Occipital lobe (tissue), 1 donor: ENCODE measurements at regions not wholly inside any gene's neighbourhood (a gene's known extent, or its start where the extent isn't known, plus 50 kb on each side); places are given as distances from the start of the nearest gene placed in this dataset.
A peak's percentile ranks its signal among the peaks of the same experiment; 100 is the strongest.
"Not testable (repeated sequence)": the region's sequence is repeated elsewhere in the genome, so short reads cannot be mapped to it uniquely, and the experiment has no call there.

Source experiments
- DNase-seq: peaks from one replicate; lab custom pipeline; 2025; lab: John Stamatoyannopoulos, UW

DNA sequence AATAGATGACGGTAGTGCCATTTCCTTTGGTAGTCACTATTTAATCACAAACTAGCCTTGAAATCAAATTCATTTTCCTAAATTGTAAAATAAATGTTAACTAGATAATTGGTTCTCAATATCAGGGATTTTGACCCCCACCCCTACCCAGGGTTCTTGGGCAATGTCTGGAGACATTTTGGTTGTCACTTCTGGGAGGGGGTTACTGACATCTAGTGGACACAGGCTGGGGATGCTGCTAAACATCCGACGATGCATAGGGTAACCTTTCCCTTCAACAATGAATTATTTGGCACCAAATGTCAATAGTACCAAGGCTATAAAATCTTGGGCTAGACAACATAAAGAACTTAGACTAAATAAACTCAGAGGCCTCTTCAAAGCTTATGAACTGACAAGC is 285.8 kb upstream of the TRPC5 start:
- DNase-seq = no peak

DNA sequence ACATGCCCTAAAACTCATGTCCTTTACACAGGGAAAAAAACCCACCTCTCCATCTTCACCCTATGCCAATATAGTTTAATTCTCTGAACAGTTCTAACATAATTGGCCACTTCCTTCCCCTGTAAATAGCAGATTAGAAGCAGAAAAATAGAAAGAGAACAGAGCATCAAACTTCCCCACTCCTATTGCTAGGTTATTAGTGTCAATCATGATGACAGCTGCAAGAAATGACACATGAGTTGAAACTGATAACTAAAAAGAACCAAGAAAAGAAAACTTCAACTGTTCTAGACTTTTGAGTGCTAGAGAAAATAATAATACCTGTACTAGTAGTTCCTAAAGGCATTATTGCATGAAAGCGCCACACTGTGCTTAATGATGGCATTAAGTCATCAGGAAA is 284.5 kb upstream of the TRPC5 start:
- no peak for DNase-seq

DNA sequence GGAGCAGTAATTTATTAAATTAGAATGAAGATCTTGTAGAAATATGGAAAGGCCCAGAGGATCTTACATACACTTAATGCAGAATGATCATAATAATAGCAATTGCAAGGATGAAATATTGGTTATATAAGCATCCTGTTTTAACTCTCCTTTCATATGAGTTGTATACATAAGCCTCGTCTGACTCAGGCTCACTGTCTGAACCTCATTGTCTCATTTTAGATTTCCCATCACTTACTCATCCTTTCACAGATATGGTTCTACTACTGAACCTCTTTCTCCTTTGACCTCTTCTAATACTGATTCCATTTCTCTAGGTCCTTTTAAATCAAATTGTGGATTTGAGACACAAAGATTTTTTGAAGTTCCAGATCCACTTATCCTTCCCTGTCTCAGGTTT is 277.3 kb upstream of the TRPC5 start:
- DNase-seq = no peak

DNA sequence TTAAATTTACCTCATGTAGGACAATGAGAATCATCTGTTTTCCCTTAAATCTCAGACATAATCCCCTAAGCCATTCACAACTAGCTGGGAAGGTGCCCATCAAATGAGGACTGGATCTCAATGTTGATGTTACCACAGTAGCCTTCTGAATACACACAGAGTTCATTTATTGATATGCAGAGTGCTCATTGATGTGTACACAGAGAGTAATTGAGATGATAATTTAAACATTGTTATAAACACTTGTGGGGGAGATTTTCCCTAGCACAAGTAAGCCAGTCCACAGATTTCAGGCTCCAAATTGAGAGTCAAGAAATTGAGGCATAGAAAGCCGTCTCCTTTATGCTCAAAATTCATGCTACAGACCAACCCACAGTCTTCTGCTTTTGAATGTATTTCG is 273.4 kb upstream of the TRPC5 start:
- DNase-seq = no peak

DNA sequence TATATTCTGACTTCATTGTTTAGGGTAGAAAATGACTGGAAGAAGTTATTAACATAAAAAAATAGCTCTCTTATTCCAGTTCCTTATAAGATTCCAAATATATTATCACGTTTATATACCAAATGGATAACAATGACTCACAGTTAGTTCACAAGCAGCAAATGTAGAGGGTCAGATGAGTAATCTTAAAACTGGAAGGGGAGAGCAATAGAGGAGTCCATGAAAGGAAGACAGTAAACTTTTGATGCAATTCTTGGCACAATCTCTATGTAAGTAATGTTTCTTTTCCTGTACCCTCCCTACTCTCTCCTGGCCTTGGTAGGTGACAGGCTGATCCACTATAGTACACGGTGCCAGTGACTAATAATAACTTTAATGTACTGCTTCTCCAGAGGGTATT is 259.0 kb upstream of the TRPC5 start:
- DNase-seq = no peak

DNA sequence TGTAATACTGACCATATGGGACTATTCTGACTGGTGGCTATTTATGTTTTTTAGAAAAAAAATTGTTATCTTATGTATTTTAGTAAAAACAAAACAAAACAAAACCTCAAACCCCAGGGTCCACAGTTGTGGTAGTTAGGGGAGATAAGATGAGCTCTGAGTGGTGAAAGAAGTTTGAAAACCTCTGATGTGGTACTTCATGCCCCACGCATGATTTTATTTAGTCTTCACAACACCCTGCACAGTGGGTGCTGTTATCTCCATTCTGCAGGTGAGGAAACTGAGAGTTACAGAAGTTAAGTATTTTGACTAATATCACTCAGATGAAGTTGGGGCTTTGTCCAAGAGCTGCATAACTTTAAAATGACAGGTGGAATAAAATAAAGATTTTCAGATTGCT is 230.6 kb upstream of the TRPC5 start:
- no peak for DNase-seq

DNA sequence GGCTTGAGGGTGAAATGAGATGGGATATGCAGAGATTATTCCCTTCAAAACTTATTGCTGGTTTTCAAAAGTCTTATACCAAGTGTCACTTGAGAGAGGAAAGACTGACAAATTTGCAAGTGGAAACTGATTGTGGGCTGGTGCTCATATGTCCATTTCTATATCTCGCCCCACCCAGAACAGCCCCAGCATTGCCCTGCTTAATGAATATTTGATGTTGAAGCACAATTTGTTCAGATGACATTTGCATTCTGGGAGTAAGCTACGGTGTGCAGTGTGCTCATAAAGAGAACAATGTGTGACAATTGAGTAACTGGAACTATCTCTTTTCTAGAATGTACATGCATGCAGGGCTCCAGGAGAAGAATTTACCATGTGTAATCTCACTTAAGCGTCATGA is 223.5 kb upstream of the TRPC5 start:
- no peak for DNase-seq

DNA sequence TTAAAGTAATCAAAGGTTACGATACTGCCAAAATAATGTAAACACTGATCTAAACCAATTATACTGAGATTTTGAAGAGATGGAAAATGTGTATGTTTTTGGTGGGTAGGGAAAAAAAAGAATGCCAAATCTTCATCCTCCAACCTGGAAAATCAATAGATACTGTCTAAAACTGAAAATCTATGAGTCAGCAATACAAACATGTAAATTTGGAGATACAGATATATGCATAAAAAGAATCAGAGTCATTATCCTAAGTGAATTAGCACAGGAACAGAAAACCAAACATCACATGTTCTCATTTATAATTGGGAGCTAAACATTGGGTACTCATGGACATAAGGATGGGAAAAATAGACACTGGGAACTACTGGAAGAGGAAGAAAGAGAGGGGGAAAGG is 197.4 kb upstream of the TRPC5 start:
- DNase-seq = no peak

DNA sequence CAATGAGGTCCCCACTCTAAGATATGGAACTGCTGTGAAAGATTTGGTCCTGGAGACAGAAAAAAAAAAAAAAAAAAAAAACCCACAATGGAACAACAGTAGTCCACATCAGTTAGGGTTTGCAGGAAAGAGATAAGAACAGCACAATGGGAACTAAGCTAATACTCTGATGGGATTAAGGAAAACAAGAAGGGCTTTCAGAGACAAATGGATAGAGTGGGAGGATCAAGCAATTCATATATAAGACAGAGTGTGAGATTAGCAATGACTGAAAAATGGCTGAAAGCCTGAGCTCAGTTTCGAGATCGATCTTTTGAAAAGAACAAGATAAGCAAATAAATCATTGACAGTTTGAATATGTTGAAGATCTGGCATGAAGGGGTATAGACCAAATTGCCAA is 188.4 kb upstream of the TRPC5 start:
- no peak for DNase-seq

DNA sequence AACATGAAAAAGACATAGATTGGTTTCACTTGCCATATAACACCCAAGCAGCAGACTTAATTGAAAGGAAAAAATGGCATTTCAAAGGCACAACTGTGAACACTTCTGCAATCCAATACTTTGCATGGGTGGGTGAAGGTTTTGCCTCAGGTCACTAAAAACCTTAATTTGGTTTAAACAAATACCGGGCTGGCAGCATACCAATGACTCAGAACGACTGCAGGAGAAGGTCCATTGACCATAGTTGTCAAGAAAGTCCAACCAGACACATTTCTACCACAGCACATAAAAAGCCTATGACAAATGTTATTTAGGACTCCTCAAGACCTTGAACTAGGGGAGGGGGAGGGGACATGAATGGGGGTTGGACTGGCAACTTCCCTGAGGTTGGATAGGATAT is 183.6 kb upstream of the TRPC5 start:
- no peak for DNase-seq

DNA sequence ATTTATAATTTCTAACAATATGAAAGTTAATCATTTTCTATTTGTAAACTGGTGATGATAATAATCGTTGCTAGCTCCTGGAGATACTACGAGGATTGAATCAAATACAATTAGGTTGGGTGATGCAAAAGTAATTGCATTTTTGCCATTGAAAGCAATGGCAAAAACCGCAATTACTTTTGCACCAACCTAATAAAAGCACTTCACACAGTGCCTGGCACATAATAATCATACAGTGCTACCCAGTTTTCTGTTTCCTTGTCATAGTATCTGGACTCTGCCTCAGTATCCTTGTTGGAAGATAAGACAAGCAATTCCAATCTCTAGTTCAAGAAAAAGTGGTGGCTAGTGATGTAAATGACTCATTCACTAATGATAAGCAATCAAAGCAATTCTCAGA is 176.8 kb upstream of the TRPC5 start:
- DNase-seq = no peak

DNA sequence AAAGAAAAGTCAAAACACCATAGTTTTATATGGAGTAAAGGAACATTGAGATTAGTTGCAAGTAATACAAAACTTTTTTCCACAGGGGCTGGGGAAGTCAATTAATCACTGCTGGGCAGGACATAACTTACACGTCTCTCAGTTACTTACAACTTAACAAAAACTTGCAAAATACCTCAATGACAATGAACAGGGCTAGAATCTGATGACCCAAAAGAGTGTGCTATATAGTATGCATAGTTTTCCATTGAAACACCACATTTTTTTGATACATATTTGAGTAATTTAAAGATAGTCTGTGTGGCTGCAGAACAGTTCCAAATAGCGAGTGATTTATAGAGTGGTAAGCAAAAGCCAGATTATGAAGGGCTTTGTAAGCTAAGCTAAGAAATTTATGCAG is 172.3 kb upstream of the TRPC5 start:
- no peak for DNase-seq

DNA sequence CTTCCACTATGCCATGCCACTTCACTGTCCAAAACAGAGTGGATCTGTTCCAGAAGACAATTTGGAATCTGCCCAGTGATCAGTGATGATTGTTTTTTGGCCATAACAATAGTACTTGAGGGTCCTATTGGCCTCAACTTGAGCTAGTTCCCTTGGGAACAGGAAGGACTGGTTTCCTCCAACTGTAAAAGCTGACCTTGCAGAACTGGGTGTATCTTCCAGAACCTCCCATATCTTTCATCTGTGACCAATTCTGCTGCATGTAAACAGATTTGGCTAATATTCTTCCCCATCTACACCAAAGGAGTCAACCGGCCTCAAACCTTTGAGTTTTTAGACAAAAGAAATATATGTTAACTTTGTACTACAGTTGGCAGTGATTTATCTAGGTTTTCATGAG is 165.1 kb upstream of the TRPC5 start:
- no peak for DNase-seq

DNA sequence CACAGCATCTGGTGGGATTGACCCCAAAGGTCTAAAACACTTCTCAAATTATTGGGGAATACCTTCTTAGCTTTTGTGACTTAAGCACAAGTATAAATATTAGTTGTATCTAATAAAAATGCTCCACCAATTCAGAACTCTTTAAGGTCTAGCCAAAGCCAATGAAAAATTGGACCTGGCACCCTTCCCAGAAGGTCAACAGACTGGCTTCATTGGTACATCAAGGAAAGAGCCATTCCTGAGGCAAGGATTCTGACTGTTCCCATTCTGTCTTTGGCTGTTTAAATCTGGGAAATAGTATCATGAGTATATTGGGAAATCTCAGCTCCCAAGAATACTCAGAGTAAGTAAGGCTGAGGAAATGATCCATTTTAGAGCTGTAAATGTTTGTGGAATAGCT is 153.0 kb upstream of the TRPC5 start:
- no peak for DNase-seq

DNA sequence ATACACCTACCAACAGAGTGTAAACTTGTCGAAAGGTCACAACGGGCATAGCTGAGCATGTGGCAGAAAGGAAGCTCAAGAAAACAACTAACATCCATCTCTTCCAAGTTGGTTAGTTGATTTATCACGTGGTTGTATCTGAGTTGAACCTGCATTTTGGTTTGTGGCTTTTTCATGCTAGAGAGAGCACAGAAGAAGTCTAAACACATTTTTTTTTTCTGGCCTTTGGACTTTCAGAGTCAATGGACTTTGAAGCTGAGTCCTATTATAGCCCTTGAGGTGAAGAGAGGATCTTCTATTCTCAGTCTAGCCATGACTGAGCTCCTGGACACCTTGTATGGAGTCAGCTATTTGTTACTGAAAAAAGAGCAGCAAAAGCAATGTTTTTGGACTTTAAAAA is 150.6 kb upstream of the TRPC5 start:
- no peak for DNase-seq

DNA sequence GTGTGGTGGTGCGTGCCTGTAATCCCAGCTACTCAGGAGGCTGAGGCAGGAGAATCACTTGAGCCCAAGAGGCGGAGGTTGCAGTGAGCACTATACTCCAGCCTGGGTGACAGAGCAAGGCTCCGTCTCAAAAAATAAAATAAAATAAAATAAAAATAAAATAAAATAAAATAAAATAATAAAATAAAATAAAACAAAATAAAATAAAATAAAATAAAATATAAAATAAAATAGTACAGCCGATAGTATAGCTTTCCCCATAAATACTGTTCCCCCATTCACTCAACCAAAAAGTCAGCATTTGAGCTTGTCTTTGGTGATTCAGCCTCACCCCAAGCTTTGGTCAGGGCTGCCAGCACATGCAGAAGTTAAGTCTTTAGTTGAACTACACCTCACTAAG is 144.2 kb upstream of the TRPC5 start:
- DNase-seq = not testable (repeated sequence)

DNA sequence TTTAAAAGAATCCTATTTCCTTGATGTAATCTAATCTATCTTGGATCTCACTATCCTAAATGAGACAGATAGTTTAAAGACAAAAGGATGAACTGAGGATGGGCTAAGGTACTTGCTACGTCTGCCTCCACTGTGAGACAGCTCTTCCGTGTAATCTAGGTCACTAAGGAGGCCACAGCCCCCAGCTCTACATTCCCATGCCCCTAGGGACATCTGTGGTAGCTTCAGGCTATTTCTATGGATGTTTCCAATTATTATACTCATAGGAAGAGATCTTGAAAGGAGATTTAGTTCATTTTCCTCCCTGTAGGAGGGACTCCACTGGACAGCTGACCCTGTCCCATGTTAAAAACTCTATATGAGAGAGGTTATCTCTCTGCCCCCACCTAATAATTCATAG is 140.8 kb upstream of the TRPC5 start:
- no peak for DNase-seq

DNA sequence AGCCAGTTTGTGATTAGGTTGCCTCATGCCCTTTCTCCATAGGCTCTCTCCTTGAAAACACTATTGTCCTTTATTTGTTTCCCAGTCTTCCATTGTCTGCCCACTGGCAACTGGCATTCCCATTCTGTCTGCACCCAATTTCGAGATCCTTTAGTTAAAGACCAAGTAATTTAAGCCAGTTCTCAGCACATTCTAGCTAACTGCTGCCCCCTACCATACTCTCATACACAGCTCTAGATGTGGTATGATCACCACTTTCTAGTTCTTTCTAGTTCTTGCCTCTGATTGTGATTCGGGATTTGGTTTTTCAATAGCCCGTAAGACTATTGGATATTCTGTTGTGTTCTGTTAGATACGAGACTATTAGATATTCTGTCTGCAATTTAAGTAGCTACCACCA is 135.8 kb upstream of the TRPC5 start:
- no peak for DNase-seq

DNA sequence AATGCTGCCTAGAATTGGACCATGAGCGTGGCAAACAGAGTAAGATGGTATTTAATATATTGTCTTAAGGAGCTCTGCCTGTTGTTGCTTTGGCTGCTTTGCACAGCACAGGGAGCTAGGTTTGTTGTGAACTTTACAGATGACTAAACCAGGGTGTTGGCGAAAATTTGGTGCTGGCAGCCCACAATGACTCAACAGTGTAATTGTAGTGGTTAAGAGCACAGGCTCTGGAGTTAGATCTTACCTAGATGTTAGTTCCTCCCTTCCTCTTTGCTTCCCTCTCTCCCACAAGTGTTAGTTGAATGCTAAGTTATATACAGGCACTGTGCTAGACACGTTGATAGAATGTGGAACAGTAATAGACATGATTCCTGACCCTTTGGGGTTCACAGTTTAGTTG is 128.9 kb upstream of the TRPC5 start:
- peak; percentile 0 for DNase-seq

DNA sequence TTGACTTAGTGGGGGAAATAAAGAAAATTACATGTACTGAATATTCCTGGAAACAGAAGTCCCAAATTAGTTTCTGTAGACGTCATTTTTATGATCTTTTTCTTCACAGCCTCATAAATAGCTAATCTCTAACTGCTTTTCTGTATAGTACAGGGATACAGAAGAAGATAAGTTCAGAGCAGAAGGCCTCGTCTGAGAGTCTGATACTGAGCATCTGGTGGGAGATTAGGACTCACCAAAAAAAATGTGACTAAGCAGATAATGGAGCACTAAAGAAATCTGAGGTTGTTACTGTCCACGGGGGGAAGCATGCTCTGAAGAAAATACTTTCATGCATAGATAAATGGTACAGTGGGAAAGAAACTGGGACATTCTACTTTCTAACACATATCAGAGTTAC is 115.3 kb upstream of the TRPC5 start:
- DNase-seq = no peak

DNA sequence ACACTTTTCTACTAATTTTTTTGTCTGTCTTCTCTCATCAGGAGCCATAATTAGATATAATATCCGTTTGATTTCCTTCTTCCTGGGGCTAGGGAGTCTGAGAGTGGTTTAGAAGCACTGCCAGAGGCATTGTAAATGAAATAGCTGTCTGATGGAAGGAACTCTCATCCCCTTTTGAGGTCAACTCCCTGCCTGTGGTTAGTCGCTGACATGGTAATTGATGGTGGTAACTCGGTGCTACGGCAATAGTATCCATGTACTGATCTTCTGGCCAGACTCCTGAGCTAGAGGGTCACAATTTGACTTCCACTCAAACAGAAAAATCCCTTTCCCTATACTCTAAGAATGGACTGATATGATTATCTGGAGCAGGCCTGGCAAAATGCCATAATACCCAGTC is 108.1 kb upstream of the TRPC5 start:
- no peak for DNase-seq

DNA sequence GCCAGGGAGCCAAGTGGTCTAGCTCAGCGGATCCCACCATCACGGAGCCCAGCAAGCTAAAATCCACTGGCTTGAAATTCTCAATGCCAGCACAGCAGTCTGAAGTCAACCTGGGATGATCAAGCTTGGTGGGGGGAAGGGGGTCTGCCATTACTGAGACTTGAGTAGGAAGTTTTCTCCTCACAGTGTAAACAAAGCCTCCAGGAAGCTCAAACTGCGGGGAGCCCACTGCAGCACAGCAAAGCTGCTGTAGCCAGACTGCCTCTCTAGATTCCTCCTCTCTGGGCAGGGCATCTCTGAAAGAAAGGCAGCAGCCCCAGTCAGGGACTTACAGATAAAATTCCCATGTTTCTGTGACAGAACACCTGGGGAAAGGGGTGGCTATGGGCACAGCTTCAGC is 98.8 kb upstream of the TRPC5 start:
- DNase-seq = not testable (repeated sequence)

DNA sequence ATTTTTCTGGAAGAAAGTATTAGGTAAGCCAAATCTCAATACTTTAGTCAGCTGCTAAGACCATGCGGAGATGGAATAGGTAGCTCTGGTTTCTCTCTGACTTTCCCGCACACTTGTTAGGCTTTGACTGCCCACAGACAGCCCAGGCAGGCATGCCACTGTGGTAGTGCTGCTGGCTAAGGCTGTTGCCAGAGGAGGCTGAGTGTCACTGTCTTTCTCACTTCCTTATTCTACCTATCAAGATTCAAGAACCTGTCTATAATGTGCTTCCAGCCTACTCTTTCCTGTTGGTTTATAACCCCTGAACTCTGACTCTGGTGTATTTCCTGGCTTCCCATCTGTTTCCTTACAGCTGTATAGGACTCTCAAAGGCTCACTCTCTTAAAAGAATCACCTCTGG is 81.8 kb upstream of the TRPC5 start:
- DNase-seq = no peak

DNA sequence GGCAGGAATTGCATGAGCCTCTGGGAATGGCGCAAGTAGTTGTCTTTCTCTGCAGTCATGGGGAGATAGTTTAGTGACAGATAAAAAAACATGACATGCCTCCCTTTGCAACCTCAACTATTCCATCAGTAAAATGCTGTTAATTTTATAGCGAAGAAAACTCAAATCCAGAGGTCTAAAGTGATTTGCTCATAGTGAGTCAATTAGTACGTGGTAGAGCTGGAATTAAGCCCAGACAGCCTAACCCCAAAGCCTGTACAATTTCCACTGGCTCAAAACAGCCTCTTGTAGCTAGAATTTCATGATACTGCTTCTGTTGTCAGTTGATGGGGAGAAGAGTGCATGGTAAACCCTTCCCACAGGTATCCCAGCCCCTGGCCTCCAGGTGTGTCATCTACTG is 81.3 kb upstream of the TRPC5 start:
- no peak for DNase-seq

DNA sequence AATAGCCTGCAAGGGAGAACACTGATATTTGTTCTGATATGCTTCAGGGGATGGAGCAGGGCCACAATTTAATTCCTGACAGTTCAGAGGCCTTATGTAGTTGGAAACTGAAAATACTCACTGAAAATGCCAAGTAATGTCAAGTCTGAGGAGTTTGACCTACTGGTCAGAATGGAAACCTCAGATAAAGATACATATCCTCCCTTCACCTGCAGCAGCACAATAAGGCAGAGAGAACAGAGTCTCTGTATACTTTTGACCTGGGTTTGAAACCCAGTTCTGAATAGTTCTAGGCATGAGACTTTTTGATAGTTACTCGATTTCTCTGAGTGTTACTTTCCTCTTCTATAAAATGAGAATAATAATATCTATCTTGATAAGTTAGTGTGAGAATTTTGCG is 65.8 kb upstream of the TRPC5 start:
- DNase-seq = no peak
